Ascending aorta (tissue), 2 donors: ENCODE measurements at regions not wholly inside any gene's neighbourhood (a gene's known extent, or its start where the extent isn't known, plus 50 kb on each side); places are given as distances from the start of the nearest gene placed in this dataset.

Experiments
- DNase-seq, 2 donors: peaks; one replicate each; pipeline ENCODE4 v3.0.0-alpha.2; 2019; ENCODE audit warnings: low spot score in 2 of 2
- H3K27ac ChIP-seq, 2 donors: fragments of 200-600 bp; sonication (generic); one replicate each; pipeline ENCODE4 v1.5.1; 2016 to 2017; ENCODE audit warnings: mild to moderate bottlenecking in 1 of 2
- H3K27me3 ChIP-seq: fragments of 200-600 bp; sonication (generic); one replicate; pipeline ENCODE4 v1.5.1; 2017
- H3K36me3 ChIP-seq, 2 donors: fragments of 200-600 bp; sonication (generic); one replicate each; pipeline ENCODE4 v1.5.1; 2016
- H3K4me1 ChIP-seq, 2 donors: fragments of 200-600 bp; sonication (generic); one replicate each; pipeline ENCODE4 v1.5.1; 2016 to 2017; ENCODE audit warnings: mild to moderate bottlenecking in 1 of 2
- H3K4me3 ChIP-seq, 2 donors: fragments of 200-600 bp; sonication (generic); one replicate each; pipeline ENCODE4 v1.5.1; 2016 to 2017; ENCODE audit warnings: mild to moderate bottlenecking in 1 of 2
- H3K9me3 ChIP-seq, 2 donors: fragments of 200-600 bp; sonication (generic); one replicate each; pipeline ENCODE4 v1.5.1; 2016
- CTCF ChIP-seq, 3 experiments: fragments of 200-600 bp in 2 of 3; fragments of 450-650 bp in 1 of 3; sonication (generic) in 2 of 3; IDR thresholded peaks; one replicate each; pipeline ENCODE4 v1.5.1; 2016 to 2019; ENCODE audit warnings: antibody characterized with exemption in 3 of 3, mild to moderate bottlenecking in 1 of 3, moderate library complexity in 1 of 3
- intact Hi-C: fragments of 100-400 bp; cut with DNase I; formaldehyde crosslinking; loops from one replicate; pipeline ENCODE4 v1.15.1; 2023

DNA sequence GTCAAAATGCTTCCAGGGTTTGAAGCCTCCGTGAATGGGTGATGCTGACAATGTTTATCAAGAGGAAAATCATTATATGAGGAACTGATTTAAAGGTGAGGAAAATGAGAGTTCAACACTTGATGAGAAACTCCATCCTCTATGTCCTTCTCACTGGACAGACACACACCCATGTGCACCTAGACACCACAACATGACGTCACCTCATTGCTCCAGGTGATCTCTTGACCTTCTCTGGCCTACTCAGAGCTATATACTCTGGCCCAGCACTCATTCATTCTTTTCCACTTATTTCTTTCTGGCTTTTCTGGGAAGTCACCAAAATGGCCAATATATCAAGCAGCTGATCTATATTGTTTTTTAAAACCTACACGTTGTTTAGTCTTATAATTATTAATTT lies 778.7 kb upstream of the PCDH20 start:
- TF ChIP-seq CTCF (IDR thresholded peaks at IDR 0.05): no peak
- H3K27ac ChIP-seq: no peak overlapping the region
- no peaks in the 10 kb centered on the region for H3K9me3 ChIP-seq
- H3K27me3 ChIP-seq: no peaks in the 10 kb centered on the region
- no peak for DNase-seq
- intact Hi-C loops: no loop called here
- H3K4me1 ChIP-seq: no peaks in the 10 kb centered on the region
- H3K4me3 ChIP-seq: no peak overlapping the region
- H3K36me3 ChIP-seq: no peaks in the 10 kb centered on the region

GRCh38 chr13:62193919-62194318 lies 778.3 kb upstream of the PCDH20 start:
- no peak overlapping the region for H3K27ac ChIP-seq
- no peaks in the 10 kb centered on the region for H3K9me3 ChIP-seq
- no peaks in the 10 kb centered on the region for H3K4me1 ChIP-seq
- DNase-seq: no peak
- no peak for TF ChIP-seq CTCF (IDR thresholded peaks at IDR 0.05)
- no peaks in the 10 kb centered on the region for H3K36me3 ChIP-seq
- H3K4me3 ChIP-seq: no peak overlapping the region
- intact Hi-C loops: no loop called here
- no peaks in the 10 kb centered on the region for H3K27me3 ChIP-seq

- intact Hi-C loops: no loop called here
- Histone ChIP-seq H3K4me3 (no peak overlapping the region), H3K27ac (no peak overlapping the region), H3K36me3 (no peaks in the 10 kb centered on the region), H3K9me3 (no peaks in the 10 kb centered on the region), H3K4me1 (no peaks in the 10 kb centered on the region), H3K27me3 (no peaks in the 10 kb centered on the region)
- DNase-seq: no peak
- no peak for TF ChIP-seq CTCF (IDR thresholded peaks at IDR 0.05)
Measured at GRCh38 chr13:62185631-62186255, 770.1 kb upstream of the PCDH20 start.

DNA sequence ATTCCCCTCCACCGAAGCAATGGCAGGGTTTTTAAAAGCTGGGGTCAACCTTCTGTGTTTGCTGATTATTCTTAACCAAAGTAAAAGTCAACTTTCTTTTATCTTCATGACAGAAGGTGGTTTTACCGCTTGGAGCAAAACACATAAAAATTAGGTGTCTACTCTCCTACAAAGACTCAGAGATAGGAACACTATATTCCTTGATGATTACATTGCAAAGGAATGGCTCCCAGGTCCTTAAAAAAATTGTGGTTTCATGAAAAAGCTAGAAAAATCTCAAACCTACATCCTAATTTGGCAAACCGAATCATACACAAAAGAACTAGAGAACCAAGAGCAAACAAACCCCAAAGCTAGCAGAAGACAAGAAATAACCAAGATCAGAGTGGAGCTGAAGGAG lies 760.4 kb upstream of the PCDH20 start:
- H3K9me3 ChIP-seq: no peaks in the 10 kb centered on the region
- intact Hi-C loops: no loop called here
- H3K4me3 ChIP-seq: no peak overlapping the region
- no peaks in the 10 kb centered on the region for H3K27me3 ChIP-seq
- DNase-seq: no peak
- no peaks in the 10 kb centered on the region for H3K36me3 ChIP-seq
- no peaks in the 10 kb centered on the region for H3K4me1 ChIP-seq
- no peak overlapping the region for H3K27ac ChIP-seq
- TF ChIP-seq CTCF (IDR thresholded peaks at IDR 0.05): no peak

GRCh38 chr13:62173958-62174357 lies 758.3 kb upstream of the PCDH20 start:
- DNase-seq: no peak
- intact Hi-C loops: no loop called here
- no peak for TF ChIP-seq CTCF (IDR thresholded peaks at IDR 0.05)
- Histone ChIP-seq H3K9me3 (no peaks in the 10 kb centered on the region), H3K36me3 (no peaks in the 10 kb centered on the region), H3K4me3 (no peak overlapping the region), H3K27me3 (no peaks in the 10 kb centered on the region), H3K4me1 (no peaks in the 10 kb centered on the region), H3K27ac (no peak overlapping the region)

DNA sequence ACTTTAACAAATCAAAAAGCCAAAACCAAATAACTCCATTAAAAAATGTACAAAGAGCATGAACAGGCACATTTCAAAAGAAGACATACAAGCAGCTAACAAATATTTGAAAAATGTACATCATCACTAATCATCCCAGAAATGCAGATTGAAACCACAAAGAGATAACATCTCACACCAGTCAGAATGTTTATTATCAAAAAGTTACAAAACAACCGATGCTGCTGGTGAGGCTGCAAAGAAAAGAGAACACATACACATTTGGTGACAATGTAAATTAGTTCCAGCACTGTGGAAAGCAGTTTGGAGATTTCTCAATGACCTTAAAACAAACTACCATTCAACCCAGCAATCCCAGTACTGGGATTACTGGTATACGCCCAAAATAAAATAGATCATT lies 756.0 kb upstream of the PCDH20 start:
- no peaks in the 10 kb centered on the region for H3K4me1 ChIP-seq
- intact Hi-C loops: no loop called here
- DNase-seq: no peak
- no peak overlapping the region for H3K4me3 ChIP-seq
- H3K27me3 ChIP-seq: no peaks in the 10 kb centered on the region
- TF ChIP-seq CTCF (IDR thresholded peaks at IDR 0.05): no peak
- H3K36me3 ChIP-seq: no peaks in the 10 kb centered on the region
- H3K27ac ChIP-seq: no peak overlapping the region
- H3K9me3 ChIP-seq: no peaks in the 10 kb centered on the region
